GM21528 (cell line): ENCODE measurements at regions not wholly inside any gene's neighbourhood (a gene's known extent, or its start where the extent isn't known, plus 50 kb on each side); places are given as distances from the start of the nearest gene placed in this dataset.

ENCODE experiments used
- ATAC-seq: cut with Tn5 transposase; IDR thresholded peaks from one replicate; pipeline ENCODE4 v1.9.1; 2021; ENCODE audit warnings: mild to moderate bottlenecking, moderate library complexity; ENCODE audit not compliant: unreplicated experiment, low FRiP score

- no peak for ATAC-seq
These were observed 325.0 kb downstream of the PDHA2 start for GRCh38 chr4:96164814-96165351.

- no peak for ATAC-seq
These were observed 326.9 kb downstream of the PDHA2 start for GRCh38 chr4:96166806-96167205.

GRCh38 chr4:96170198-96170597 lies 330.3 kb downstream of the PDHA2 start:
- no peak for ATAC-seq

GRCh38 chr4:96173756-96174155 lies 333.9 kb downstream of the PDHA2 start:
- no peak for ATAC-seq

- no peak for ATAC-seq
These were observed 336.0 kb downstream of the PDHA2 start for GRCh38 chr4:96175871-96176270.

GRCh38 chr4:96183611-96184010 lies 343.7 kb downstream of the PDHA2 start:
- no peak for ATAC-seq

GRCh38 chr4:96186593-96186992 lies 346.7 kb downstream of the PDHA2 start:
- ATAC-seq, result no peak

- no peak for ATAC-seq
These were observed 349.9 kb downstream of the PDHA2 start for GRCh38 chr4:96189761-96190160.

GRCh38 chr4:96193061-96193460 lies 353.2 kb downstream of the PDHA2 start:
- ATAC-seq, result no peak

- ATAC-seq, result no peak
These were observed 355.1 kb downstream of the PDHA2 start for GRCh38 chr4:96194993-96195392.

- ATAC-seq, result no peak
These were observed 365.4 kb downstream of the PDHA2 start for GRCh38 chr4:96205143-96205936.

- ATAC-seq, result no peak
These were observed 387.6 kb downstream of the PDHA2 start for GRCh38 chr4:96227515-96227914.

GRCh38 chr4:96228463-96228862 lies 388.6 kb downstream of the PDHA2 start:
- ATAC-seq, result no peak

- ATAC-seq, result no peak
These were observed 400.1 kb downstream of the PDHA2 start for GRCh38 chr4:96240041-96240440.

GRCh38 chr4:96241819-96242218 lies 401.9 kb downstream of the PDHA2 start:
- ATAC-seq, result no peak

GRCh38 chr4:96247096-96247495 lies 407.2 kb downstream of the PDHA2 start:
- ATAC-seq, result no peak

- ATAC-seq, result no peak
These were observed 408.3 kb downstream of the PDHA2 start for GRCh38 chr4:96248225-96248624.

- ATAC-seq, result no peak
These were observed 420.3 kb downstream of the PDHA2 start for GRCh38 chr4:96260064-96260682.

- ATAC-seq, result no peak
These were observed 422.2 kb downstream of the PDHA2 start for GRCh38 chr4:96262057-96262456.

- ATAC-seq, result no peak
These were observed 423.4 kb downstream of the PDHA2 start for GRCh38 chr4:96263291-96263690.

- no peak for ATAC-seq
These were observed 425.1 kb downstream of the PDHA2 start for GRCh38 chr4:96264941-96265463.

GRCh38 chr4:96293806-96294205 lies 453.9 kb downstream of the PDHA2 start:
- no peak for ATAC-seq
